ENCODE measurements at regions not wholly inside any gene's neighbourhood (a gene's known extent, or its start where the extent isn't known, plus 50 kb on each side); places are given as distances from the start of the nearest gene placed in this dataset.

GRCh38 chr15:38624244-38625205 is 59.9 kb upstream of the RASGRP1 start:
- WGBS, 3 donors: 61 to 68% (median 66%) methylated on average over 8 of the region's 8 CpGs

GRCh38 chr15:38625886-38626285 is 61.3 kb upstream of the RASGRP1 start:
- no peak for DNase-seq
- WGBS, 3 donors: 55 to 56% (median 56%) methylated on average over 2 of the region's 2 CpGs
- no peak overlapping the region for H3K27ac ChIP-seq
- H3K4me3 ChIP-seq: no peak overlapping the region
- H3K27me3 ChIP-seq (ENCODE audit: insufficient read depth in 3 of 3, low read length in 2 of 3): no peaks in the 10 kb centered on the region
- intact Hi-C loops (cut with DNase I): no loop called here
- H3K36me3 ChIP-seq (ENCODE audit: insufficient read depth in 1 of 2, low read depth in 1 of 2): no peaks in the 10 kb centered on the region
- H3K4me1 ChIP-seq: no peaks in the 10 kb centered on the region
- no peak for TF ChIP-seq CTCF (IDR thresholded peaks at IDR 0.05)
- H3K9me3 ChIP-seq: no peaks in the 10 kb centered on the region
- no peak for ATAC-seq

More at GRCh38 chr15:38624244-38625205, 59.9 kb upstream of the RASGRP1 start:
- no peak for ATAC-seq
- no peak for DNase-seq
- Histone ChIP-seq H3K27ac (no peak overlapping the region), H3K36me3 (ENCODE audit: insufficient read depth in 1 of 2, low read depth in 1 of 2) (no peaks in the 10 kb centered on the region), H3K4me1 (no peaks in the 10 kb centered on the region), H3K27me3 (ENCODE audit: insufficient read depth in 3 of 3, low read length in 2 of 3) (no peaks in the 10 kb centered on the region), H3K9me3 (no peaks in the 10 kb centered on the region), H3K4me3 (no peak overlapping the region)
- intact Hi-C loops (cut with DNase I): no loop called here
- no peak for TF ChIP-seq CTCF (IDR thresholded peaks at IDR 0.05)

- H3K27ac ChIP-seq: no peak overlapping the region
- no peak for ATAC-seq
Observed at GRCh38 chr15:38626443-38627050, 61.9 kb upstream of the RASGRP1 start.

GRCh38 chr15:38627689-38628277 is 63.2 kb upstream of the RASGRP1 start:
- H3K36me3 ChIP-seq (ENCODE audit: insufficient read depth in 1 of 2, low read depth in 1 of 2): no peaks in the 10 kb centered on the region
- 68 to 79% (median 77%) methylated on average over 12 of the region's 12 CpGs for WGBS, 3 donors
- intact Hi-C loops (cut with DNase I): no loop called here
- DNase-seq: no peak
- H3K27me3 ChIP-seq (ENCODE audit: insufficient read depth in 3 of 3, low read length in 2 of 3): no peaks in the 10 kb centered on the region
- no peak for ATAC-seq
- H3K4me1 ChIP-seq: no peaks in the 10 kb centered on the region
- no peaks in the 10 kb centered on the region for H3K9me3 ChIP-seq
- H3K4me3 ChIP-seq: no peak overlapping the region
- no peak overlapping the region for H3K27ac ChIP-seq
- no peak for TF ChIP-seq CTCF (IDR thresholded peaks at IDR 0.05)

More at GRCh38 chr15:38626443-38627050, 61.9 kb upstream of the RASGRP1 start:
- H3K36me3 ChIP-seq (ENCODE audit: insufficient read depth in 1 of 2, low read depth in 1 of 2): no peaks in the 10 kb centered on the region
- WGBS, 3 donors: 43 to 55% (median 49%) methylated on average over 4 of the region's 4 CpGs
- H3K9me3 ChIP-seq: no peaks in the 10 kb centered on the region
- no peak overlapping the region for H3K4me3 ChIP-seq
- H3K4me1 ChIP-seq: no peaks in the 10 kb centered on the region
- no peaks in the 10 kb centered on the region for H3K27me3 ChIP-seq (ENCODE audit: insufficient read depth in 3 of 3, low read length in 2 of 3)
- no peak for DNase-seq
- intact Hi-C loops (cut with DNase I): no loop called here
- TF ChIP-seq CTCF (IDR thresholded peaks at IDR 0.05): no peak
